PFSK-1 (cell line): ENCODE measurements at regions not wholly inside any gene's neighbourhood (a gene's known extent, or its start where the extent isn't known, plus 50 kb on each side); places are given as distances from the start of the nearest gene placed in this dataset.

ENCODE experiments used
- FOXP2 ChIP-seq: optimal IDR thresholded peaks from 2 replicates; pipeline ENCODE3; 2011; ENCODE audit warnings: borderline replicate concordance, control low read depth, inconsistent platforms; ENCODE audit not compliant: insufficient read depth; ENCODE audit errors: extremely low read length, extremely low read depth
- POLR2AphosphoS5 ChIP-seq: IDR thresholded peaks from 2 replicates; pipeline ENCODE4 v1.6.1; 2012; ENCODE audit warnings: low read depth, mild to moderate bottlenecking, control low read depth, low read length, moderate library complexity
- SIN3A ChIP-seq: IDR thresholded peaks from 2 replicates; pipeline ENCODE4 v1.6.1; 2012; ENCODE audit warnings: mild to moderate bottlenecking, low read length, moderate library complexity, borderline replicate concordance; ENCODE audit not compliant: insufficient read depth
- TAF1 ChIP-seq: IDR thresholded peaks from 2 replicates; pipeline ENCODE4 v1.6.1; 2012; ENCODE audit warnings: low read length, control low read depth, borderline replicate concordance; ENCODE audit not compliant: insufficient read depth
- TF ChIP-seq, protein P1 (sequence below), 2 experiments: IDR thresholded peaks; 2 replicates each; pipeline versions ENCODE4 v1.6.1 to v1.8.0; 2011 to 2012; ENCODE audit warnings: low read depth in 2 of 2, low read length in 2 of 2, control low read depth in 1 of 2, inconsistent platforms in 1 of 2, mild to moderate bottlenecking in 1 of 2, moderate library complexity in 1 of 2; ENCODE audit not compliant: insufficient read depth in 1 of 2

DNA sequence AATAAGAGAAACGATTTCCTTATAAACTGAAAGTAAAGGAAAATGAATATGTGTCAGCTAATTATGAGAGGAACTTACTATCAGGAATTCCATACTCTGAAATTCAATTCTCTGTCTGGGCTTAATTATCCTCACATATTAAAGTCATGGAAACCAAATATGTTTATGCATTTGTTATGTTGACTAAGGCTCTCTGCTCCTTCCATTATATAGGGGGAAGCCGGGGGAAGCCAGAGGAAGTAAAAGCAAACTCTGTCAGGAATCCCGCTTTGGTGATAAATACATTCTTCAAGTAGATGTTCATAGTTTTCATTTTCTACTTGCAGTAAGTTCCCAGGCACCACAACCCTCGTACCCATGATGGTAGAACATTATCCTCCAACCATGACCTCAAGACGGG, 142.8 kb upstream of the VCX2 start:
- TF ChIP-seq FOXP2 (no peak), POLR2AphosphoS5 (no peak), SIN3A (no peak)
- TF ChIP-seq, protein P1, sequence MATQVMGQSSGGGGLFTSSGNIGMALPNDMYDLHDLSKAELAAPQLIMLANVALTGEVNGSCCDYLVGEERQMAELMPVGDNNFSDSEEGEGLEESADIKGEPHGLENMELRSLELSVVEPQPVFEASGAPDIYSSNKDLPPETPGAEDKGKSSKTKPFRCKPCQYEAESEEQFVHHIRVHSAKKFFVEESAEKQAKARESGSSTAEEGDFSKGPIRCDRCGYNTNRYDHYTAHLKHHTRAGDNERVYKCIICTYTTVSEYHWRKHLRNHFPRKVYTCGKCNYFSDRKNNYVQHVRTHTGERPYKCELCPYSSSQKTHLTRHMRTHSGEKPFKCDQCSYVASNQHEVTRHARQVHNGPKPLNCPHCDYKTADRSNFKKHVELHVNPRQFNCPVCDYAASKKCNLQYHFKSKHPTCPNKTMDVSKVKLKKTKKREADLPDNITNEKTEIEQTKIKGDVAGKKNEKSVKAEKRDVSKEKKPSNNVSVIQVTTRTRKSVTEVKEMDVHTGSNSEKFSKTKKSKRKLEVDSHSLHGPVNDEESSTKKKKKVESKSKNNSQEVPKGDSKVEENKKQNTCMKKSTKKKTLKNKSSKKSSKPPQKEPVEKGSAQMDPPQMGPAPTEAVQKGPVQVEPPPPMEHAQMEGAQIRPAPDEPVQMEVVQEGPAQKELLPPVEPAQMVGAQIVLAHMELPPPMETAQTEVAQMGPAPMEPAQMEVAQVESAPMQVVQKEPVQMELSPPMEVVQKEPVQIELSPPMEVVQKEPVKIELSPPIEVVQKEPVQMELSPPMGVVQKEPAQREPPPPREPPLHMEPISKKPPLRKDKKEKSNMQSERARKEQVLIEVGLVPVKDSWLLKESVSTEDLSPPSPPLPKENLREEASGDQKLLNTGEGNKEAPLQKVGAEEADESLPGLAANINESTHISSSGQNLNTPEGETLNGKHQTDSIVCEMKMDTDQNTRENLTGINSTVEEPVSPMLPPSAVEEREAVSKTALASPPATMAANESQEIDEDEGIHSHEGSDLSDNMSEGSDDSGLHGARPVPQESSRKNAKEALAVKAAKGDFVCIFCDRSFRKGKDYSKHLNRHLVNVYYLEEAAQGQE (IDR thresholded peaks at IDR 0.05; ENCODE audit: insufficient read depth in 1 of 2, low read depth in 2 of 2, low read length in 2 of 2): no peak

DNA sequence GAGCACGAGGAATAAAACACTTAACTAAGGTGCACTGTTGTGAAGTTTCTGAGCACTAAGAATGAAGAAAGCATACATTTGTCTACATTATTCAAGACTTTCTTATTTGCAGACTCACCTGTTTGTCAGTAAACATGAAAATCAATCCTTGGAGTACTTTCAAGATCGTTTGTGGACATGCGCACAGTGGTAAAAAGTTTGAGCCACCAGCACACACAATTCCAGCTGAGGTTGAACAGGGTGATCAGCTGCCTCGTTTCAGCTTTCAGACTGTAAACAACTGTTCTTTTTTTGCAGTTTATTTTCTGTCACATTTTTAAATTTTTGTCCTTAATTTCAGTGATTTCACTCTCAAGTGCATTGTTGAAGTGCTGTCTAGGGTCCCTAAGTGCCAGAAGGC, 143.8 kb upstream of the VCX2 start:
- TF ChIP-seq TAF1 (no peak), SIN3A (no peak), FOXP2 (no peak), POLR2AphosphoS5 (no peak)
- TF ChIP-seq, protein P1 (IDR thresholded peaks at IDR 0.05; ENCODE audit: insufficient read depth in 1 of 2, low read depth in 2 of 2, low read length in 2 of 2): no peak

DNA sequence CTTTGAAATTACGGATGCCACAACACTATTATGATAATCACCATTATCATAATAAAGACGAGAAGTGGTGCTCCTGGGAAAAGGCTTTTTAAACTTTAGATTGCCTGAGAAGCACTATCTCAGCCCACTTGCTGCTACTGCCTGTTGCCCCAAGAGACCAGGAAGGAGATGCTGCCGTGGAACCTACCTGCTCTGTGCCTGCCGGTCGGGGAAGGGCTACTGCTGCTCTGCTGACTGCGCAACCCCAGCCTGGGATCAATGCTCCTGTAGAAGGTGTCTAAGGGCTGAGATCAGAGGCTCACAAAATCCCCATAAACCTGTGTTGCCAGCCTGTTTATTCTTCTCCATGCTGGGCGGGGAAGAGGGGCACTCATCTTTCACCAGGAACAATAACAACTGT, 145.3 kb upstream of the VCX3B start:
- TF ChIP-seq FOXP2: no peak
- TF ChIP-seq POLR2AphosphoS5: no peak
- TF ChIP-seq TAF1: no peak
- TF ChIP-seq SIN3A: no peak
- TF ChIP-seq, protein P1 (IDR thresholded peaks at IDR 0.05; ENCODE audit: insufficient read depth in 1 of 2, low read depth in 2 of 2, low read length in 2 of 2): no peak

DNA sequence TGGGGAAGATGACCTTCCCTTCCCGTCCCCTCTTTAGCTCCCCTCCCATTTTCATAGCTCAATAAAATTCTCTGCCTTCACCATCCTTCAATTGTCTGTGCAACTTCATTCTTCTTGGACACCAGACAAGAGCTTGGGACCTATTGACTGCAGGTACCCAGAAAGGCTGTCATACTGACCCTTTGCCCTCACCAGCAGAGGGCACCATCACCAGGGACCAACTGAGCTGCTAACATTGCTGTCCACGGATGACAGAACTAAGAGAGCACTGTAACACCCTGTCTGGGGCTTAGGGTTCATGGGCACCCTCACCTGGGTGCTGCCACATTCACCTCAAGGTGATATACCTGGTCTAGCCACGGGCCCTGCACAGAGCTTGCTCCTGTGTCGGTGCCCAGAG, 141.3 kb upstream of the VCX3B start:
- TF ChIP-seq TAF1 (no peak), POLR2AphosphoS5 (no peak), SIN3A (no peak), FOXP2 (no peak)
- TF ChIP-seq, protein P1 (IDR thresholded peaks at IDR 0.05; ENCODE audit: insufficient read depth in 1 of 2, low read depth in 2 of 2, low read length in 2 of 2): no peak

DNA sequence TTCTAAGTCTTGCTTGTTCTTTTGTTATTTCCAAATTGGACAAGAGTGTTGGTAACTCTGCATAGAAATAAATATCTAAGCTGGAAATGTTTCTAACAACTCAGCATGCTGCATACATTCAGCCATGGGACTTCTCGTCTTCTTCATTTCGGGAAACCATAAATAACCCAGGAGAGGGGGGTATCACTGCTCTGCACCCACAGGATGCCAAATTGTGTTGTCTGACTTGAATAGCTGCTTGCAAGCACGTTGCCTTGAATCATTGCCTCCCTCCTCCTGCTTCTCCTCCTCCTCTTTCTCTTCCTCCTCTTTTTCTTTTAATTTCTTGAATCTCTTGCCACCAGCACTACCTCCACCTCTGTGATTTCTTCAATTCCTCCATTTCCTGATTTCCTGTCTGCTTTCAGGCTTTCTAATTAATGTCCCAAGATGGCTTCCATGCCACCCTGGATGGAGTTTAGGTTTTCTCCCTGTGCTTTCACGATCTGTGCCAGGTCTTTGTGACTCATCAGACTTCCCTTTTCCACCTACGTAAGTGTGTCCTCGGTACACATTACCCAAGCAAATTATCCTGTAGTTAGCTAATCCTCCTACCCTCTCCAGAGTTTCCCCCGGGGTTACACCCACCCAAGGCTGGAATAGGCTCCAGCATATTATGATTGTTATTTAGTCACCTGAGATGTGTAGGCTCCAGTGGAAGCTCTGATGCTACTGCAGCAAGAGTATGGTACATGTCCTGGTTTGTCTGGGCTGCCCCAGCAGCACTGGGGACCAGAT, 122.6 kb upstream of the VCX3B start:
- TF ChIP-seq FOXP2 (no peak), SIN3A (no peak), TAF1 (no peak), POLR2AphosphoS5 (no peak)
- TF ChIP-seq, protein P1 (IDR thresholded peaks at IDR 0.05; ENCODE audit: insufficient read depth in 1 of 2, low read depth in 2 of 2, low read length in 2 of 2): no peak
